ENCODE measurements at regions not wholly inside any gene's neighbourhood (a gene's known extent, or its start where the extent isn't known, plus 50 kb on each side); places are given as distances from the start of the nearest gene placed in this dataset.

DNA sequence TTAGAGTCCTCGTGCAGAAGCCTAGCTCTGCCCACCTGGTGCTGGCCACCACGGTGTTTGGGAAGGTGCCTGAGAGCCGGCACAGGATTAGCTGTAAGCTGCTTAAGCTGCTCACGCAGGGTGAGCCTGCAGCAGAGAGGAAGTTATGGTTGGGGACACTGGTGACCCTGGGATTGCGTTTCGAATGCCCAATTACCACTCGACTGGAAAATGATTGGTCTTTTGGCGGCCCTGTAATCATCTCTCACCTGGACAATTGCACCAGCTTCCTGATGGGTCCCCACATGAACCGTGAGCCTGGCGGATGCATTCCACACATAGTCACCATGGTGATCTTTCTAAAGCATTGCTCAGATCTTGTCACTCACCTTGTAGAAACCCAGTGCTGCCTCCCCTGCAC is 442.3 kb upstream of the ZMIZ1 start:
- TF ChIP-seq, protein P1, sequence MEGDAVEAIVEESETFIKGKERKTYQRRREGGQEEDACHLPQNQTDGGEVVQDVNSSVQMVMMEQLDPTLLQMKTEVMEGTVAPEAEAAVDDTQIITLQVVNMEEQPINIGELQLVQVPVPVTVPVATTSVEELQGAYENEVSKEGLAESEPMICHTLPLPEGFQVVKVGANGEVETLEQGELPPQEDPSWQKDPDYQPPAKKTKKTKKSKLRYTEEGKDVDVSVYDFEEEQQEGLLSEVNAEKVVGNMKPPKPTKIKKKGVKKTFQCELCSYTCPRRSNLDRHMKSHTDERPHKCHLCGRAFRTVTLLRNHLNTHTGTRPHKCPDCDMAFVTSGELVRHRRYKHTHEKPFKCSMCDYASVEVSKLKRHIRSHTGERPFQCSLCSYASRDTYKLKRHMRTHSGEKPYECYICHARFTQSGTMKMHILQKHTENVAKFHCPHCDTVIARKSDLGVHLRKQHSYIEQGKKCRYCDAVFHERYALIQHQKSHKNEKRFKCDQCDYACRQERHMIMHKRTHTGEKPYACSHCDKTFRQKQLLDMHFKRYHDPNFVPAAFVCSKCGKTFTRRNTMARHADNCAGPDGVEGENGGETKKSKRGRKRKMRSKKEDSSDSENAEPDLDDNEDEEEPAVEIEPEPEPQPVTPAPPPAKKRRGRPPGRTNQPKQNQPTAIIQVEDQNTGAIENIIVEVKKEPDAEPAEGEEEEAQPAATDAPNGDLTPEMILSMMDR (conservative IDR thresholded peaks at IDR 0.05 in 1 of 2, IDR thresholded peaks at IDR 0.05 in 1 of 2; ENCODE audit: extremely low read depth in 1 of 2, insufficient read depth in 1 of 2, low read depth in 1 of 2, low read length in 2 of 2), result no peak
- TF ChIP-seq EZH2 (IDR thresholded peaks at IDR 0.05; ENCODE audit: borderline replicate concordance, low read length), result no peak

All from mammary epithelial cell (primary cell).